ENCODE measurements at regions not wholly inside any gene's neighbourhood (a gene's known extent, or its start where the extent isn't known, plus 50 kb on each side); places are given as distances from the start of the nearest gene placed in this dataset.

DNA sequence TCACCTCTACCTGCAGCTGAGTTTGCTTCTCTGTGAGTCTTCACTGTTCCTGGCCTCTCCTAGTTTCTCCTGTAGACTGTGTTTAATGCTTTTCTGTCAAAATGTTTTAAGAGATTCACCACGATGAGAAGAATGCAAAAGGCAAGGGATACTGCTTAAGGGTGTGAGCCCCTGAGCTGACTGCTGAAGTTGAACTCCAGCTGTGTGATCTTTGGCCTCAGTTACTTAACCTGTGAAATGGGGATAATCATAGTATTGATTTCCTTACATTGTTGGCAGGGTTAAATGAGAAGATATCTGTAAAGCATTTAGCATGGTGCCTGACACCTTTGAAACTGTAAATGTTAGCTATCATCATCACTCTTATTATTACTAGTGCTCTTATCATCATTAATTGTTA is 230.2 kb upstream of the MYLIP start:
- no peak overlapping the region for H3K27ac ChIP-seq
- no peak overlapping the region for H3K4me3 ChIP-seq
- intact Hi-C loops (cut with DNase I; ENCODE audit: low total_unique reads): loop anchor here (5.0 kb wide), 1 partner anchor 404 kb away; no protein-coding TSS in a partner anchor
- no peaks in the 10 kb centered on the region for H3K9me3 ChIP-seq
- TF ChIP-seq, protein P1, sequence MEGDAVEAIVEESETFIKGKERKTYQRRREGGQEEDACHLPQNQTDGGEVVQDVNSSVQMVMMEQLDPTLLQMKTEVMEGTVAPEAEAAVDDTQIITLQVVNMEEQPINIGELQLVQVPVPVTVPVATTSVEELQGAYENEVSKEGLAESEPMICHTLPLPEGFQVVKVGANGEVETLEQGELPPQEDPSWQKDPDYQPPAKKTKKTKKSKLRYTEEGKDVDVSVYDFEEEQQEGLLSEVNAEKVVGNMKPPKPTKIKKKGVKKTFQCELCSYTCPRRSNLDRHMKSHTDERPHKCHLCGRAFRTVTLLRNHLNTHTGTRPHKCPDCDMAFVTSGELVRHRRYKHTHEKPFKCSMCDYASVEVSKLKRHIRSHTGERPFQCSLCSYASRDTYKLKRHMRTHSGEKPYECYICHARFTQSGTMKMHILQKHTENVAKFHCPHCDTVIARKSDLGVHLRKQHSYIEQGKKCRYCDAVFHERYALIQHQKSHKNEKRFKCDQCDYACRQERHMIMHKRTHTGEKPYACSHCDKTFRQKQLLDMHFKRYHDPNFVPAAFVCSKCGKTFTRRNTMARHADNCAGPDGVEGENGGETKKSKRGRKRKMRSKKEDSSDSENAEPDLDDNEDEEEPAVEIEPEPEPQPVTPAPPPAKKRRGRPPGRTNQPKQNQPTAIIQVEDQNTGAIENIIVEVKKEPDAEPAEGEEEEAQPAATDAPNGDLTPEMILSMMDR (IDR thresholded peaks at IDR 0.05): no peak
- TF ChIP-seq POLR2A (IDR thresholded peaks at IDR 0.05) (no peak), POLR2AphosphoS5 (IDR thresholded peaks at IDR 0.05) (no peak)
- no peak for DNase-seq (ENCODE audit: low spot score in 2 of 2)
- no peaks in the 10 kb centered on the region for H3K36me3 ChIP-seq
- no peaks in the 10 kb centered on the region for H3K4me1 ChIP-seq
- no peaks in the 10 kb centered on the region for H3K27me3 ChIP-seq

- Histone ChIP-seq H3K27ac (peak overlapping the region in 1 of 2 donors; percentile 75), H3K36me3 (no peaks in the 10 kb centered on the region), H3K9me3 (no peaks in the 10 kb centered on the region), H3K4me3 (peak overlapping the region in 1 of 3 donors; percentile 35), H3K4me1 (no peaks in the 10 kb centered on the region), H3K27me3 (no peaks in the 10 kb centered on the region)
- intact Hi-C loops (cut with DNase I; ENCODE audit: low total_unique reads): loop anchor here (5.0 kb wide), 1 partner anchor 405 kb away; no protein-coding TSS in a partner anchor
- TF ChIP-seq POLR2AphosphoS5 (IDR thresholded peaks at IDR 0.05) (no peak), POLR2A (IDR thresholded peaks at IDR 0.05) (no peak)
- TF ChIP-seq, protein P1 (IDR thresholded peaks at IDR 0.05): no peak
- no peak for DNase-seq (ENCODE audit: low spot score in 2 of 2)
These were observed 231.6 kb upstream of the MYLIP start for GRCh38 chr6:15897063-15897876.

DNA sequence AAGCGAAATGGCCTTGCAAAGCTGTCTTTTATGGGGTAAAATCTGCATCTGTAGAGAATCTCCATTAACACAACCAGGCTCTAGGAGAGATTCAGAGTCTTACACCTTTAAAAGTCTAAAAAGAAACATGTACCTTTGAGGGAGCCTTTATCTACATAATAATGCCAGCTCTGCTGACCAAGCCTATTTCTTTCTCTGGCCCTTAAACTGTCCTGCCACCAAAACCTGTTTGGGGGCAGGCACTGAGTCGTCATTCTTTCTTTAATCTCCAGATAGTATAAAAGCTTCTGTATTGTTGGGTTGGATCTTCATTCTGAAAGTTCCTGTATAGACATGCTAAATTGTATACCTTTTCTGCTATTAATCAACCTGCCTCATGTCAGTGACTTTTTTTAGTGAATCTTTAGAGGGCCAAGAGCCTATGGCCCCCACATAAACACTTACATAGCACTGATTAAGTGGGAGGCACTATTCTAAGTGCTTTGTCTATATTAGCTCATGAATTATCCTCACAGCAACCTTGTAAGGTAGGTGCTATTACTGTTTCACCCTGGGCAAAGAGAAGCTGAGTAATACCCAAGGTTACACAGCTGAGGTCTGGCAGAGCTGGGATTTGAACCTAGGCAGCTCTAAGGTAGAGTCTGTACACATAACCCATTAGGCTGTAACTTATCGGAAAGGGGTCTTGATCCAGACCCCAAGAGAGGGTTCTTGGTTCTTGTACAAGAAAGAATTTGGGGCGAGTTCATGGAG is 232.3 kb upstream of the DTNBP1 start:
- DNase-seq (ENCODE audit: low spot score in 2 of 2): no peak
- Histone ChIP-seq H3K4me3 (no peak overlapping the region), H3K27ac (no peak overlapping the region), H3K9me3 (no peaks in the 10 kb centered on the region), H3K4me1 (no peaks in the 10 kb centered on the region), H3K27me3 (no peaks in the 10 kb centered on the region), H3K36me3 (no peaks in the 10 kb centered on the region)
- intact Hi-C loops (cut with DNase I; ENCODE audit: low total_unique reads): loop anchor here (5.0 kb wide), 1 partner anchor 407 kb away; no protein-coding TSS in a partner anchor
- no peak for TF ChIP-seq POLR2AphosphoS5 (IDR thresholded peaks at IDR 0.05)
- no peak for TF ChIP-seq POLR2A (IDR thresholded peaks at IDR 0.05)
- TF ChIP-seq, protein P1 (IDR thresholded peaks at IDR 0.05): no peak

DNA sequence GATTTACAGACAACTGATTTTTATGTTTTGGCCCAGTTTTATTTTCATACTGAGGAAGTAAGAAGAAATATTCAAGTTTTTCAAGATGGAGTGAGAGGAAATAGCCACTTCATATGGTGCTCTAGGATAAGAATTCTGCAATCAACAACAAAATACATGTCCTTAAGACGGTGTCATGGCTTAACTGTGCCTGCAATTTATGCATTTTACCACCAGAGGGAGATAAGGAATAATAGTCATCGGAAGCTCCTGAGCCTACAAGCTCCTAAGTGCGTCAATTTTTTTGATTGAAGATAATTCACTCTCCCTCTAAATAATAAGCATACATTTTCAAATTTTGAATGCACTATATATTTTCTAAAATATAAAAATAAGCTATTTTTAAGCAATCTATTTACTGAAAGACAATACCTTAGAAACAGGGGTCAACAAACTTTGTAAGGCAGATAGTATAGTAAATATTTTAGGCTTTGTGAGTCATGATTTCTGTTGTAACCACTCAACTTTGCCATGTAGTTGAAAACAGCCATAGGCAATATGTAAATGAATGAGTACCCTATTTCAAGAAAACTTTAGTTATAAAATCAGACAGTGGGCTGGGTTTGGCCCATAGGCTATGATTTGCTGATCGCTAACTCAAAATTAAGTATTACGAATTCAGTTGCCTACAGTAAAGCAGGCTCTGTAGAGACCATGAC is 230.9 kb upstream of the DTNBP1 start:
- no peaks in the 10 kb centered on the region for H3K36me3 ChIP-seq
- no peak for TF ChIP-seq POLR2A (IDR thresholded peaks at IDR 0.05)
- TF ChIP-seq POLR2AphosphoS5 (IDR thresholded peaks at IDR 0.05): no peak
- TF ChIP-seq, protein P1 (IDR thresholded peaks at IDR 0.05): no peak

More for the DNA sequence above, 230.9 kb upstream of the DTNBP1 start:
- DNase-seq (ENCODE audit: low spot score in 2 of 2): no peak
- H3K4me3 ChIP-seq: no peak overlapping the region
- intact Hi-C loops (cut with DNase I; ENCODE audit: low total_unique reads): no loop called here
- no peaks in the 10 kb centered on the region for H3K27me3 ChIP-seq
- no peaks in the 10 kb centered on the region for H3K4me1 ChIP-seq
- no peaks in the 10 kb centered on the region for H3K9me3 ChIP-seq
- no peak overlapping the region for H3K27ac ChIP-seq

Measured in breast epithelium (tissue), 4 donors.